ENCODE measurements at regions not wholly inside any gene's neighbourhood (a gene's known extent, or its start where the extent isn't known, plus 50 kb on each side); places are given as distances from the start of the nearest gene placed in this dataset.

GRCh38 chr4:34615315-34615714 lies 1629.0 kb downstream of the ARAP2 start:
- TF ChIP-seq CTCF (IDR thresholded peaks at IDR 0.05) = no peak
- TF ChIP-seq POLR2A (IDR thresholded peaks at IDR 0.05) = no peak
